HG03108 (cell line): ENCODE measurements at regions not wholly inside any gene's neighbourhood (a gene's known extent, or its start where the extent isn't known, plus 50 kb on each side); places are given as distances from the start of the nearest gene placed in this dataset.

Source experiments
- ATAC-seq: cut with Tn5 transposase; IDR thresholded peaks from one replicate; pipeline ENCODE4 v1.9.1; 2021; ENCODE audit warnings: moderate library complexity; ENCODE audit not compliant: unreplicated experiment

DNA sequence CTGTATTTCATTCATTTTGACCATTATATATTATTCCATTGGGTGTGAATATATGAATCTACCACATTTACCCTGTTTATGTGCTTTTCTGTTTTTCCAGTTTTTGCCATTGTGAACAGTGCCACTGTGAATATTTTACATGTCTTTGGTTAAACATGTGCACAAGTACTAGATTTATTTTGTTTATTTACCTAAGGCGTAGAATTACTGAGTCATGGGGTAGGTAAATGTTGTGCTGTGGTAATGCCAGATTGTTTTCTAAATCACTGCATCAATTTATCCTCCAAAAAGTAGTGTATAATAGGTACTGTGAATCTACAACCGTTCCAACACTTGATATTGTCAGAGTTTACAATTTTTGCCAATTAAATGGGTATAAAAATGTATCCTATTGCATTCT, 362.1 kb upstream of the AGTR1 start:
- ATAC-seq: no peak

- ATAC-seq: no peak
Measured at GRCh38 chr3:148343416-148343815, 354.3 kb upstream of the AGTR1 start.

DNA sequence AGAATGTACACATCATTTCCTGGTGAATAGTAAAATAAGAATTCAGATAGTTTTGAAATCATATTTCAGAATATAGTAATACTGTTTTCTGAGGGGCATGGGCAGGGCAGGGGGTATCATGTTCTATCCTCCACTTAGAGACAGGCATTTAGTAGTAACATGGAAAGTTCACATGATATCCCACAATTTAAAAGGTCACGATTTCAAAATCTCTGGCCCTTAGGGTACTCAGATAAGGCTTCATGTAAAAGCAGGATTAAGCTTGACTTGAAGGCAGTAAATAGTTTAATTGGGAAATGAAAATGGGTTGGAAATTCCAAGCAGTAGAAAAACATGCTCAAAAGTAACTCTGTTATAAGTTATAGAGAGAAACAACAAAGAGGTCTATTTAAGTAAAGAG, 353.2 kb upstream of the AGTR1 start:
- ATAC-seq: no peak

- ATAC-seq: no peak
Measured at GRCh38 chr3:148360051-148360450, 337.7 kb upstream of the AGTR1 start.

DNA sequence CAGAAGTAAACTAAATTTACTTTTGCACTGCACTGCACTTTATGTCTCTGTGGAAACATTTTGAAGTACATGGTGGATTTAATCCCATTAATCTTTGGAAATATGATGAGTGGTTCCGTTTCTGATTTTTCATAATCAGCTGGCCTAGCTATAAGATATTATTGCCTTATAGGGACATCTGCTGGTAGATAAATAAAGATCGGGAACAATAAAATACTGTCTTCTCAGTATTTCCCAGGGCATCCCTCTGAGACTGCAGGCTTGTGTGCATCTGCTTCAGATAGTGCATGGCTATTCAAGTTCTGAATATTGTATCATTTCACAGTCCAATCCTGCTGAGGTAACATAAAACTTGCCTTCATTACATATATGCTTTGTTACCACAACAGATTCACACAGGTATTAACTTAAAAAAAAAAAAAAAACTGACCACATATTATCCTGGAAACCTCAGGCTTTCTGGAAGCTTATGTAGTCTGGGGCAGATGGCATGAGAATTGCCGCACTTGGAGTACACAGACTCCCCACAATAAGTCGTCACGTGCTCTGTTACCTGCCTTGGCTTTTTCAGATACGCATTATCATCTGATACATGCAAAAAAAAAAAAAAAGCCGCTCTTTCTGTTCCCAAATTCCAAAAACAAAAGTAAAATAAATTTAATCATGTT, 330.8 kb upstream of the AGTR1 start:
- ATAC-seq: no peak

DNA sequence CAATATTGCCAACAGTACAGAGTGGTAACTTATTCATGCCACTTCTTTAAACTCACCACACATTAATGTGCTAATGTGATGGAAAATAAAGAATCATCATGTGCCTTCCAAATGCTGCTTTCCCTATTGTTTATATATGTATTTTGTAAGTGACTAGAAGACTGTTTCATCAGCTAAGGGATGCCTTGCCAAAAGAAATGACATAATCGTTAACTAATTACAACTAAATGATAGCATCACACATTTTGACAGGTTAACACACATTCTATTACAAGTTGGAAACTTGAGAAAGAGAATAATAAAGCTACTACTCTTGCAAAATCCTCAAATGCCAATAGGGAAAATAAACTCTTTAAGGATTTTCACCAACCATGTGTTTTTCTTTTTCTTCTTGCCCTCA, 329.9 kb upstream of the AGTR1 start:
- no peak for ATAC-seq

- no peak for ATAC-seq
Measured at GRCh38 chr3:148369381-148369780, 328.3 kb upstream of the AGTR1 start.

- no peak for ATAC-seq
Measured at GRCh38 chr3:148372206-148372875, 325.4 kb upstream of the AGTR1 start.

DNA sequence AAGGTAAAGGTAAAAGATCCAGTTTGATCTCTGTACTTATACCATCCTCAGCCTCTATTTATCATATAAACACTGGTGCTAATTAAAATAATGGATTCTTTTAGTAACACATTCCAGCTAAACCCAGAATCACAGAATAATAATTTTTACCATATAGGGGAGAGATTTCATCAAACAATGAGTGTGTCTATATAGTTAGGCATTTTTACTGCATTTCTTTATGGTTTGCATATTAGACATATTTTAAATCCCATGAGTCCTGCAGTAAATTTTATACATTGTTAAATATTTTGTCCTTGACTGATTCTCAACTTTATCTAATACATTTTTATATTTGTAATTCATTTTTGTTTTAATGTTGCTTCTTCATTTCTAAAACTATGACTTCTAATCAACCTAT, 323.7 kb upstream of the AGTR1 start:
- ATAC-seq: no peak

- ATAC-seq: peak; percentile 85
Measured at GRCh38 chr3:148379763-148380382, 317.8 kb upstream of the AGTR1 start.

- ATAC-seq: no peak
Measured at GRCh38 chr3:148381051-148381450, 316.7 kb upstream of the AGTR1 start.

DNA sequence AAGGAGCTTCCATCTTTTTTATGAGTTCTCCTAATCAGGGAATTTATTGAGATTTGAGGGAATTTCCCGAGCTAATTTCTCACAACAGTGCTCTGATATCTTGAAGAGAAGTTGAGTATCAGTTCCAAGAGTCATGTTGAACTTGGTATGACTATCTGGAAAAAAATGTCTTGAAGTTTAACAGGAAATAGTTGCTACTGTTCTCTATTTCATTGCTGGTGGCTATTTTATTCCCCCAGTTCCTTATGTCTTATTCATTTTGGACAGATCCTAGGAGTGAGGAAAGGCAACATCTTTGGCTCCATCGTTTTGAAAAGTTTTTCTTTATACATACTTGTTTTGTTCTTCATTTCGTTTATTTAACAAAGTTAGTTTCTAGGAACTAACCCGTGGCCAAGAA, 307.8 kb upstream of the AGTR1 start:
- ATAC-seq: no peak

DNA sequence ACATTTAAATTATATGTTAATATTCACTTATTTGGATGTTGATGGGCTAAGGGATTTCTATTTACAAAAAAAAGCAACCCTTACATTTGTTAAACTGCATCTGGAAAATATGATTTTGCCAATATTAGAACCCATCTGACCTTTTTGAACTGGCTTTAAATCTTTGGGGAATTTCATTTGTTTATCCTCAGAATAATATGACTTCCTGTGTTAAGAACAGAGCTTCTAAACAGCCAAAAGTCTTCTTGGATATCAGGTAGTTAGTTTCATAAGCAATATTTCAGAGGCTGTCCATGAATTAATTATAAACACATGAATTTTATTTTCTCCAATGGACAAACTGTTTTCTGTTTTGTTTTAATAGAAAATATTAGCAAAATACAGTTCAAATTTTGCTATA, 301.9 kb upstream of the AGTR1 start:
- no peak for ATAC-seq

- no peak for ATAC-seq
Measured at GRCh38 chr3:148400754-148401153, 296.9 kb upstream of the AGTR1 start.

DNA sequence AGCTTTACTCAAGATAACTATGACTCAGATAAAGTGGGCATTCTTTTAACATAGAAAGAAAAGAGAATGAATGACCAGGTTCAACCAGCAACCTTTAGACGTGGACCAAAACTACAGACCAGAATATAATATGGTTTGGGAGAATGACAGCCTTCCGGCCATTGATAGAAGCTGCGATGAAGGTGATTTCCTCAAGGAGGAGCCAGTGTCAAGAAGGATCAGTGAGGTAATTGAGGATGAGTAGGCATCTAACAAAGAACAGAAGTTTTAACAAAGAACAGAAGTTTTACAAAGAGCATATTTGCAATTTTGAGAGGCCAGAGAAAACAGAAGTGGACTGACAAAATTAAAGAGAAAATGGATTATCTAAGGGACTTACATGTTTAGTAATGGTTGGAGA, 289.0 kb upstream of the AGTR1 start:
- no peak for ATAC-seq

- no peak for ATAC-seq
Measured at GRCh38 chr3:148420242-148420641, 277.5 kb upstream of the AGTR1 start.

DNA sequence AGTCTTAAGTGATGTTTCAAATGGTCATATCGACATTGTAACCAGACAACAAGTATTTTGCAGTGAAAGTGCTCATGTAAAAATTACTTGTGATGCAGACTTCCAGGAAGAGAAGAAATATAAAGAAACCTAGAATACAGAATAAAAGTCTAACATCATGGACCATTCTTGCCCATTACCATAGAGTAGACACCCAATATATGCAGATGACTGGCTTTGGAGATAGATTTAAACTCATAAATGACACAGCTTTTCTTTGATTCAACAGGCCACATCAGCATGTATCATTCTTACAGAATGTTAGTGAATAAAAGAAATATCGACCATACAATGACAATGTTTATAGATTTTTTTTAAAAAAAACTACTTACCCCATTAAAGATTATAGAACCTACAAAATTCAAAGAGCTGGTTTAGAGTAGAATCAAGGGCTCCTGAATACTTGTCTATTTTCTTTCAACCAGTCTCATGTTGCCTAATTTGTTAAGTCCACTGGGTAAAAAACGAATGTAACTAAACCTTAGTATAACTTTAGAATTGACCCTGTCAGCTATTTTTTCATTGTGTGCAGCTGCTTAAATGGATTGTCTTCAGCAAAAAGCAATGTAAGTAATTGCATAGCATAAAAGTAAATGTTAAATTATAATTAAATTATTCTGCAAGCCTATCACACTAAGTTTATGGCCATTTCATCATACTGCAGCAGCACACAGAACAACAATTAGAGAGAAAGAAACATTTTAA, 268.7 kb upstream of the AGTR1 start:
- no peak for ATAC-seq

DNA sequence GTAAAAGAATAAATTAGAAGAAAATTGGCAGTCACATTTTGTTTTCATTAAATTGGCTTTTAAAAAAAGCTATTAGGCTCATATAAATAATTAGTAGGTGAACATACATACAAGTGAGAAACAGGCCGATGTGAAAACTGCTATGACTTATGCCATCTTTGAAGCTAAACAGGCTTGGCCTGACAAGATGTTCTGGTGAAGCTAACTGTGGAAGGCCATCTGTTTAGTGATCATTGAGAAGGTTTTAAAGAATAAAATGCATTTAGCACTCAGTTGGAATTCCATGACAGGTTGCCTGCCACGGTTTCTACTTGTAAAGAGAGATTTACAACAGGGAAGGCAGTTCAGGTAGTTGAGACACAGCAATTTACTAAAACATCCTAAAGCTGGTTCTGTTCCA, 264.0 kb upstream of the AGTR1 start:
- ATAC-seq: no peak

- ATAC-seq: no peak
Measured at GRCh38 chr3:148435534-148435933, 262.2 kb upstream of the AGTR1 start.

DNA sequence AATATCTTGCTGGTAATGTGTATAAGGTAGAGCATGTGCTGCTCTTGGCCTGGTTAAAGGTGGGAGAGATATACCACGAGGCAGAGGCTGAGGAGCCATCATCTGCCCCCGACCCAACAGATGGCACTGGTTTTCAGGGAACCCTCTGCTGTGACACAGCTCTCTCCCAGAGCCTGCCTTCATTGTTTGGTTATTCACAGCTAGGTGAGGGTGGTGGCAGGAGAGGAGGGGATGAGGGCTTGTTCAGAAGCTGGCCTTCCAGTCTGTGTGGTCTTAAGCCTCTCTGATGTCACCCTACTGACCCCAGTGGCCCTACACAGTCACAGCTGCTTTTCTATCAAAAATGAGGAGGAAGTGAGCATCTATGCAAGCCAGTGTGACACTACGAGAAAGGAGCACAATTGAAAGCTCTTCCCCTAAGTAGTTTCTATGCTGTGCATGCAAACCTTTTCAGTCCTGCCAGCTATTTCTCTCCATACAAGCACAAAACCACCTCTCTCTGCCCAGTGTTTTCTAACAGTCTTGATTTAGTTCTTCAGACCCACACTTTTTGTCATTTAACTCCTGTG, 258.4 kb upstream of the AGTR1 start:
- ATAC-seq: no peak

- ATAC-seq: no peak
Measured at GRCh38 chr3:148441191-148441590, 256.5 kb upstream of the AGTR1 start.
